ENCODE measurements at regions not wholly inside any gene's neighbourhood (a gene's known extent, or its start where the extent isn't known, plus 50 kb on each side); places are given as distances from the start of the nearest gene placed in this dataset.
"Not testable (repeated sequence)": the region's sequence is repeated elsewhere in the genome, so short reads cannot be mapped to it uniquely, and the experiment has no call there.

GRCh38 chr4:135429528-135429927 lies 1227.9 kb upstream of the PABPC4L start:
- no peak for DNase-seq

- no peak for DNase-seq
These were observed 1216.8 kb upstream of the PABPC4L start for GRCh38 chr4:135418353-135418752.

- DNase-seq = no peak
These were observed 1210.6 kb upstream of the PABPC4L start for GRCh38 chr4:135412213-135412612.

- DNase-seq = no peak
These were observed 1209.7 kb upstream of the PABPC4L start for GRCh38 chr4:135411251-135411650.

- DNase-seq = not testable (repeated sequence)
These were observed 1207.7 kb upstream of the PABPC4L start for GRCh38 chr4:135409261-135409660.

GRCh38 chr4:135408109-135408508 lies 1206.5 kb upstream of the PABPC4L start:
- DNase-seq = no peak

GRCh38 chr4:135406597-135406996 lies 1205.0 kb upstream of the PABPC4L start:
- not testable (repeated sequence) for DNase-seq

- no peak for DNase-seq
These were observed 1184.4 kb upstream of the PABPC4L start for GRCh38 chr4:135385830-135386581.

- no peak for DNase-seq
These were observed 1182.0 kb upstream of the PABPC4L start for GRCh38 chr4:135383356-135384288.

- no peak for DNase-seq
These were observed 1180.8 kb upstream of the PABPC4L start for GRCh38 chr4:135382280-135382959.

- DNase-seq = no peak
These were observed 1170.5 kb upstream of the PABPC4L start for GRCh38 chr4:135372131-135372530.

GRCh38 chr4:135371137-135371536 lies 1169.5 kb upstream of the PABPC4L start:
- no peak for DNase-seq

- DNase-seq = no peak
These were observed 1167.2 kb upstream of the PABPC4L start for GRCh38 chr4:135368831-135369230.

- no peak for DNase-seq
These were observed 1163.5 kb upstream of the PABPC4L start for GRCh38 chr4:135365065-135365464.

- DNase-seq = no peak
These were observed 1157.5 kb upstream of the PABPC4L start for GRCh38 chr4:135359128-135359527.

- DNase-seq = no peak
These were observed 1155.5 kb upstream of the PABPC4L start for GRCh38 chr4:135357091-135357490.

- DNase-seq = no peak
These were observed 1153.3 kb upstream of the PABPC4L start for GRCh38 chr4:135354876-135355275.

GRCh38 chr4:135353008-135353407 lies 1151.4 kb upstream of the PABPC4L start:
- no peak for DNase-seq

GRCh38 chr4:135344492-135344891 lies 1142.9 kb upstream of the PABPC4L start:
- no peak for DNase-seq

- DNase-seq = no peak
These were observed 1136.6 kb upstream of the PABPC4L start for GRCh38 chr4:135338181-135338580.

- DNase-seq = no peak
These were observed 1123.7 kb upstream of the PABPC4L start for GRCh38 chr4:135325264-135325663.

- DNase-seq = no peak
These were observed 1118.1 kb upstream of the PABPC4L start for GRCh38 chr4:135319685-135320084.

- DNase-seq = no peak
These were observed 1114.7 kb upstream of the PABPC4L start for GRCh38 chr4:135316266-135316779.
